Erythroblast (primary cell): ENCODE measurements at regions not wholly inside any gene's neighbourhood (a gene's known extent, or its start where the extent isn't known, plus 50 kb on each side); places are given as distances from the start of the nearest gene placed in this dataset.

Experiments
- DNase-seq, 2 experiments: peaks; one replicate each; lab custom pipeline; 2025; lab: John Stamatoyannopoulos, UW
- GATA1 ChIP-seq: IDR thresholded peaks from 2 replicates; pipeline ENCODE4 v1.6.1; 2011; ENCODE audit warnings: low read depth, mild to moderate bottlenecking, control low read depth, low read length, moderate library complexity
- POLR2A ChIP-seq: IDR thresholded peaks from 2 replicates; pipeline ENCODE4 v1.6.1; 2011; ENCODE audit warnings: mild to moderate bottlenecking, low read length

DNA sequence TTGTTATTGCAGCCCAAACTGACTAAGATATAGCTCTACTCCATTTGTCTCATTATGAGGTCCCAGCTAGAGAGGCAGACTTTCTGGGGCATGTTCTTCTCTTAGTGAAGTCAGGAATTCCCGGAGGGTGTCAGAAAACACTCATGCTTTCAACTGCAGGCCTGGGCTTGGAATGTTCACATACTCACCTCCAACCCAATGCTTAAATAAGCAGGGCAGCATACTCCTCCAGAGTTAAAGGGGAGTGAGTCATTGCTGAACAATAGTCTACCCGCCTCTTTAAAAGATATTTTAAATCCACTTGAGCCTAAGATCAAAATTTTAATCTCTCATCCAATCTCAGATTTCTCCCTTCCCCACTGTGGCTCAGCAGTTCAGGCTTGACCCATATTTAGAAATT, 167.8 kb upstream of the DPH6 start:
- no peak for TF ChIP-seq GATA1
- no peak for TF ChIP-seq POLR2A
- DNase-seq: no peak

DNA sequence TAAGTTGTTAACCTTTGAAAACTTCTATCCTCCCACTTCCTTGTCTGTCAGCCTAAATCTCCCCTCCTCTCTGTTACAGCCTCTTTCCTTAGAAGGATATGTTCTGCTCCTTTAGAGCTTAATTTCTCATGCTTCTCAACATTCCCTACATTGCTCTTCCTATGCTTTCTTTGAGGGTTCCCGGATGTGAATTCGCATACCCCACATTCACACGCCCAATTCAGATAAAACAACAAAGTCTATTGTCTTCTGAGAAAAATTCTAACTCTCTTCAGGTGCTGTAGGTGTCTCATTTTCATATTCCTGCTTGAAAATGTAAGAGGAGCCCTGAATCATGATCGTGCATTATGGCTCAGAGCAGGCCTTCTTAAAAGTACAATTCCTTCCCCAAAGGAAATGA, 171.8 kb upstream of the DPH6 start:
- TF ChIP-seq GATA1 (no peak), POLR2A (no peak)
- no peak for DNase-seq

DNA sequence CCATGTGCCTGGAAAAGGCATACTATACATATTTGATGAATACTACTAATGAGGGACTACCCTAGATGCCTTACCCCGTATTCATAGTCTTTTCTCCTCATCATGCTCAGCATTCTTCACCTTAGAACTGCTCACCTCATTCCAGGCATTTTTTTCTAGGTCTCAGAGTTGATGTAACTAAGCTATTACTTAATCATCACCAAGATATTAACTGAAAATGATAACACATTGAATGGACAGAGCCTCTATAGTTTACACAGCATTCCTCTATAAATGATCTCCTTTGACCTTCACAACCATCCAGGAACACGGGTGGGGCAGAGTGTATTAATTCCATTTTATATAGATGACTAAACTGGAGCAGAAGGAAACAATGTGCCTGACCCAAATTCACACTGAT, 174.1 kb upstream of the DPH6 start:
- no peak for DNase-seq
- TF ChIP-seq POLR2A (no peak), GATA1 (no peak)

DNA sequence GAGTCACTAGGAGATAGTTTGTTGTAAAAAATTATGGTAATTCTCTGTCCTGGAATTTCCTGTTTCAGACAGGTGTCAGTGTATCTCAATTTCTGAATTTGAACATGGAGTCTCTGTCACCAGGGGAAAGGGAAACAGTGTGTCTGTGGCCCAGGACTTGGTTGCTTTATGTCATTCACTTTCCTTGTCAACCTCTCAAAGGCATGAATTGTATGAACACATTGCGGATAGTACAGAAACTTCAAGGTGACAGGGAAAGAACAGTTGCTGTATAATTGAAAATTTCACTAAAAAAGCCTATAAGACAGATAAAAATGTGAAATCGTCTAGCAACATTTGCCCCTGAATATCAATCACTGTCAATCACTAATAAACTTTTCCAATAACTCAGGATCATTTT, 175.0 kb upstream of the DPH6 start:
- DNase-seq: no peak
- TF ChIP-seq GATA1 (no peak), POLR2A (no peak)

DNA sequence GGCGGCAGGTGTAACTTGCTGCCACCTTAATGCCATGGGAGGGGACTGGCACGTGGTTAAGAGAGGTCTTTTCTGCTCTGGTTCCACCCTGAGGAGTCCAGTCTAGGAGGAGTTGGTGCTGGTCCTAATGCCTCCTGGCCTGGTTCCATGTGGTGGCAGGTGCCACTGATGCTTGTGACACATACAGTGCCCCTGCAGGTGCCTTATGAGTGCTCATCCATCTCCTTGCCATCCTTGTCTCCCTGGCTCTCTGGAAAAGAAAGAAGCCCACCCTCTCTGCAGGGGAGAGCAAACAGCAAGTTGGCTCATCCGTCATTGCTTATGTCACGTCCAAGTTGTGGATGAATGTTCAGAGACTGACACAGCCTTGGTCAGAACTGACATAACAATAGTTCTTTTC, 175.8 kb upstream of the DPH6 start:
- TF ChIP-seq GATA1 (no peak), POLR2A (no peak)
- no peak for DNase-seq

DNA sequence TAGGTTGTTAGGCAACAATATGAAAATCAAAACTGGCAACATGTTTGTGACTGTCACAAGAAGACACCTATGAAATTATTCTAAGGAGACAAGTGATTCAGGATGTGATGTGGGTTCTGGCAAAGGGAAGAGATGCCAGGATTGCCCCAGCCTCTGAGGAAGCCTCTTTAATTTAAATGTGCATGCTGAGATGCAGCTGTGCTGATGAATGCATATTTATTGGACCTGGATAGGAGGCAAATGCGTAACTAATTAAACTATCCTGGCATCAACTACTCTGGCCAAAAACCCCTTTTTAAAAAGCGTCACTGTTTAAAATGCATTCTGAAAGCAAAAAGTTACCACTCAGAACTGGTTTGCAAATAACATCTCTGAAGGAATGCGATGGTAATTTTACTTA, 176.5 kb upstream of the DPH6 start:
- no peak for DNase-seq
- TF ChIP-seq POLR2A: no peak
- no peak for TF ChIP-seq GATA1

DNA sequence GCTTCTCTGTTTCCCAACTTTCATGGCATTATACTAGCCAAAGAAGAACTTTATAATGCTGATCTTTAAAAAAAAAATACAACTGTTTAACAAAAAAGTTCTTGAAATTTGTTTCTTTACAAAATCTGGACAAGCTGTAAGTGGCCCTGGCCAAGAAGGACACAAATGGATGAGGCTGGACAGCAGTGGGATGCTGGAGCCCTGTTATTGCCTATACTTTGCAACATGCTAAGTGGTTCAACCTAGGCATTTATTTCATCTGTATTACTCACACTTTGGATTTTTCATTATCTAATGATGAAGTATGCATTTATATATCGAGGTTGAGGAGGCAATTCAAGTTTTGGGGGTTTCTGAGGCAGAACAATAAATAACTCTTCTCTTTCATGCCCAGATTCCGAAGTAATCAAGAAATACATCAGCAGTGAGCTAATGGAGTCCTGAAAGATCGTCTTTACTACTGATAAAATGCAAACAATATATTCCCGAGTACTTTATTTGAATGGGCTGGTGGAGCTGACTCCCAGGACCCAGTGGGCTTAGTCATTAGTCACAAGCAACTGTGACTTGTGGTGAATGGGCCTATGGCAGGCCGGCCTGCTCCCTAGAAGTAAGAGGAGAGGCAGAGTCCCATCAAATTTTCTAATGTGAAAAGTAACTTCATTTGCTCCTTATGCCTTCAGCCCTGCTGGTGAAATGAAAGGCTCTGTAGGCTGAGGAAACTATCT, 177.3 kb upstream of the DPH6 start:
- DNase-seq: no peak
- TF ChIP-seq GATA1: no peak
- TF ChIP-seq POLR2A: no peak

DNA sequence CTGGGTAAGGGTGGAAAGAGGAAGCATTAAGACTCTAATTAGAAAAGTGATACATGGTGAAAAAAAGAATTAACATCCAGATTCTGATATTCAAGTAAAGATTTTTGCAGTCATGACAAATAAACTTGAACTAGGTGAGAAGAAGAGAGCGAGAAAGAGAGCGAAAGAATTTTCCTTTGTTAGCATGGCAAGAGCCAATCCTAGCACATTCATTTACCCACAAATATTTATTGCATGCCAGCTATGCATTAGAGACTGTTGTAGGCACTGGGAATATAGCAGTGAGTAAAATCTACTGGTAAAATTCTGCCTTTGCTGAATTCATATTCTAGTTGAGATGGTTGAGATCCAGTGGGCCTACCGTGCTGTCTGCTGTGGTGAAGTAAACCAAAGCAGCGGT, 177.9 kb upstream of the DPH6 start:
- no peak for DNase-seq
- TF ChIP-seq GATA1: no peak
- TF ChIP-seq POLR2A: no peak

DNA sequence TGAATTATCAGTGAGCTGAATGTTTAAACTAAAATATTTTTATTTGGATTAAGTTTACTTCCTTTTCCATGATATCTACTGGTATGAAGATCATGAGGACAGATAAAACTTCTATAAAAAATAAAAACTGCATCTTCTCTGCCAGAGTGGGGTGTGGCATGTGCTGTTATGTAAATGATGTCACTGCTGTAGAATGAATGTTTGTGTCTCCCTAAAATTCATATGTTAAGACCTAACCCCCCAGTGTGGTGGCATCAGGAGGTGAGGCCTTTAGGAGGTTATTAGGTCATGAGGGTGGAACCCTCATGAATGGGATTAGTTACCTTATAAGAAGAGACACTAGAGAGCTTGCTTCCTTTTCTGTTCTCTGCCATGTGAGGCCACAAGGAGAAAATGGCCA, 178.7 kb upstream of the DPH6 start:
- no peak for DNase-seq
- no peak for TF ChIP-seq POLR2A
- no peak for TF ChIP-seq GATA1

DNA sequence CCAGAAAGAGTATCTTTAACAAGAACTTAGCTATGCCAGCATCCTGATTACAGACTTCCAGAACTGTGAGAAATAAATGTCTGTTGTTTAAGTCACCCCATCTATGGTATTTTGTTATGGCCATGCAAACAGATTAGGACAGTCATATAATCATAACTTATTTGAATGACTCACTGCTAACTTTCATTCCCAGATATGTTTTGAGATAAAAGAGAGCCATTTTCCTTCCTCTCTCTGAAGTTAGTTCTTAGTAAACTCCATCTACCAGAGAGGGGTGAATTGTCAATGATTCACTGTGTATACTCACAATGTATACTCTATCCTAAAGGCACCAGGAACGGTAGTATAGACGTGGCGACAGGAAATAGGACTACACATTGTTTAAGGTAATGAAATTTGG, 179.4 kb upstream of the DPH6 start:
- TF ChIP-seq GATA1 (no peak), POLR2A (no peak)
- no peak for DNase-seq

DNA sequence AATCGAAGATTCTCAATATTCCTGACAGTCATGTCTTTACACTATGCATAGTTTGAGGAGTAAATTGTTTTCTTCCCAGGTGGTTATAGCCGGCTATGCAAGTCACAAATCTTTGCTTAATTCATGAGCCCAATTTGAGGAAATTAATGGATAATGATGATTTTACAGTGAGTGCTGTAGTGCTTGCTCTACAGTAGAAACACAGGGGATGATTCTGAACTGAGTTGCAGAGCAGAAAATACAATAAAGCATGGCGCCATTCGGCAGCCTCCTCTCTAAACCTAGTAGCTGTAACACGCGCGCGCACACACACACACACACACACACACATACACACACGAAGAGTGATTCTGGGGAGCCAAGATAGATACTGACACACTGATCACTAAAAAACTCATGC, 181.7 kb upstream of the DPH6 start:
- peak in 1 of 2 experiments; percentile 61 for DNase-seq
- TF ChIP-seq POLR2A (no peak), GATA1 (no peak)

DNA sequence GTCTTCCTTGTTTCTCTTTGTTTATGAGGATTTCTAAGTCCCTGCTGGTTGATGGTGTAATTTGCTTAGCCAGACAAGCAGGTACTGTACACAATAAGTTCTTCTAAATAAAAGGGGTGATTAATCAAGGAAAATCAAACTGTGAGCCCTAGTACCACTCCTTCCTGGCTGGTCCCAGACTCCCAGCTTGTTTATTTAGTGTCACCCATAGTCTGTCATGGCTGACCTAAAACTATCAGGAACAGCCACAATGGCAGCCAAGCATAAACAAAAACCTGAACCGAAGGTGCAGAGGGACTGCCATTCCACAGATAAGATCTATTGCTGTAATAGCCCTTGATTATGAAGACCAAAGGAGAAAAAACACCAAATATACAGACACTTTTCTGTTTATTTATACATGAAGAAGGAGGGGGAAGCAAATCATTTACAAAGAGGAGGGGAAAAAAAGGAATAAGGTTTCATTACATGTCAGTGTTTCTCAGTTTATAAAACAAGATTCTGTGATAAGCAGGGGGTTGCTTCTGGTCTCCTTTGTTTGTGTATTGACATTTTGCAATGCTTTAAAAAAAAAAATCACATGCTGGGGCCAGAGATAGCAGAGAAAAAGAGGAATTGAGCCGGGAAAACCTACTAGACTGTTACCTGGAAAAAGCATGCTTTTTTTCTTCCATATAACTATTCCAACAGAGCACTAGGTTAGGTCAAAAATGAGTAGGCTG, 182.4 kb upstream of the DPH6 start:
- peak in 1 of 2 experiments; percentile 7 for DNase-seq
- no peak for TF ChIP-seq POLR2A
- TF ChIP-seq GATA1: no peak

DNA sequence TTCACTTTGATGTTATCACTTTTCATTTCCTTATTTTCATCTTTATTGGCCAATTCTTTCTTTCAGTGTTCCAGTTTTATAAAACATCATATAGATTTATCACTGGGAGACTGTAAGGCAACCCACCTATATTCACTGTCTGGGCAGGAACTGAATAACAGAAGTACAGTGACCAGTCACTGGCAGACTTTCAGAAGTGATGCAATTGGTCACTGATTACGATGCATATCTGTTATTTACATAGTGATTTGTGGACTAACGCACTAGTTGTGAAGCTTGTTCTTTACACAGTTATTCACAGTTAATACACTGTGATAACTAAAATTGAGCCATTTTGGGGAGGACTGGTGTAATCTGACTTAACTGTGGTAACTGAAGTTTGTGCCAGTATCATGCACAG, 190.2 kb upstream of the DPH6 start:
- no peak for DNase-seq

DNA sequence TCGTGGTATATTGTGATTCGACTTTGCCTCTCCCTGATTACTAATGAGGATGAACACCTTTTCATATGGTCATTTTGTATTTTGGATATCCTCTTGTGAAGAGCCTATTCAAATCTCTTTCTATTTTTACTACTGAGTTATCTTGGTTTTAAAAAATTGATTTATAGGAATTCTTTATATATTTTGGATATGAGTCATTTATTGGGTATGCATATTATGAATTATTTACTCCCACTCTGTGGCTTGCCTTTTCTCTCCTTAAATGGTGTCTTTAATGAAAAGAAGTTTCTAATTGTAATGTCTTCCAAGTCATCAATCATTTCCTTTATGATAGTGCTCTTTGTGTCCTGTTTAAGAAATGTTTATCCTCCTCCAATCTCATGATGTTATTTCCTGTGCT, 191.5 kb upstream of the DPH6 start:
- no peak for DNase-seq
- TF ChIP-seq GATA1 (no peak), POLR2A (no peak)

More for the DNA sequence above, 190.2 kb upstream of the DPH6 start:
- TF ChIP-seq GATA1: no peak
- TF ChIP-seq POLR2A: no peak
